Ectodermal cell (in vitro differentiated cells): ENCODE measurements at regions not wholly inside any gene's neighbourhood (a gene's known extent, or its start where the extent isn't known, plus 50 kb on each side); places are given as distances from the start of the nearest gene placed in this dataset.

Experiments used
- H3K27ac ChIP-seq: 2 replicates; pipeline ENCODE4 v1.7.0; 2013; ENCODE audit warnings: mild to moderate bottlenecking, low read depth, low read length; ENCODE audit not compliant: insufficient read depth, poor library complexity, severe bottlenecking
- H3K27me3 ChIP-seq: 2 replicates; pipeline ENCODE4 v1.7.0; 2013; ENCODE audit warnings: mild to moderate bottlenecking, low read length; ENCODE audit not compliant: insufficient read depth, control insufficient read depth, poor library complexity, severe bottlenecking
- H3K36me3 ChIP-seq: one replicate; pipeline ENCODE4 v1.7.0; 2013; ENCODE audit warnings: low read length; ENCODE audit not compliant: control insufficient read depth, insufficient read depth
- H3K4me1 ChIP-seq: one replicate; pipeline ENCODE4 v1.7.0; 2013; ENCODE audit warnings: low read length; ENCODE audit not compliant: control insufficient read depth, insufficient read depth
- H3K4me3 ChIP-seq: 2 replicates; pipeline ENCODE4 v1.7.0; 2013; ENCODE audit warnings: low read depth, low read length, control low read depth; ENCODE audit not compliant: insufficient read depth
- H3K9me3 ChIP-seq: 2 replicates; pipeline ENCODE4 v1.7.0; 2013; ENCODE audit warnings: mild to moderate bottlenecking, low read length, moderate library complexity; ENCODE audit not compliant: control insufficient read depth
- WGBS, 2 experiments: methylation state at CpG; one replicate each; pipeline ENCODE4 v1.1.7; 2013; ENCODE audit warnings: missing lambda C conversion rate in 2 of 2; 5-methylcytosine and 5-hydroxymethylcytosine counted together

- no peaks in the 10 kb centered on the region for H3K27me3 ChIP-seq
- H3K4me1 ChIP-seq: no peaks in the 10 kb centered on the region
- H3K36me3 ChIP-seq: no peaks in the 10 kb centered on the region
- 91 to 99% methylated on average over 4 of the region's 4 CpGs for WGBS, 2 experiments
- no peak overlapping the region for H3K27ac ChIP-seq
- no peaks in the 10 kb centered on the region for H3K9me3 ChIP-seq
- H3K4me3 ChIP-seq: no peak overlapping the region
These were observed 175.1 kb upstream of the FOXQ1 start for GRCh38 chr6:1136827-1137226.

DNA sequence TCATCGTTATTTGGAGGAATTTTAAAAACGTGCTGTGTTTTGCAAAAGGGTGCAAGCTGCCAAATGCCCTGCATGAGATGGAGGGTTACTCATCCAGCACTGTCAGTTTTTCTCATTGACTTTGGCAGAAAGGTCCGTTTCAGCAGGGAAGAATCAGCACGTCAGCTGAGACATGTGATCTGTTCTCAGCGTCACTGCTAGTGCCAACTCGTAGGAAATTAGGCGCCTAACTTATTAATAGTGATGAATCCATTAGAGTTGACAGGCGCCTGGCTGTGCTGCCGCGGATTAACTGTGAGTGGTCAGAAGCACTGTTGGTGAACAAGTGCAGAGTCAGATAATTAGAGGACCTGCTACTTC lies 175.5 kb upstream of the FOXQ1 start:
- Histone ChIP-seq H3K27ac (no peak overlapping the region), H3K4me3 (no peak overlapping the region), H3K36me3 (no peaks in the 10 kb centered on the region), H3K27me3 (no peaks in the 10 kb centered on the region), H3K4me1 (peaks cover 4% of the 10 kb centered on the region), H3K9me3 (no peaks in the 10 kb centered on the region)
- WGBS, 2 experiments: 90 to 92% methylated on average over 10 of the region's 10 CpGs

- H3K4me1 ChIP-seq: peaks cover 5% of the 10 kb centered on the region
- no peak overlapping the region for H3K27ac ChIP-seq
- H3K36me3 ChIP-seq: no peaks in the 10 kb centered on the region
- H3K27me3 ChIP-seq: no peaks in the 10 kb centered on the region
- WGBS, 2 experiments: 93 to 95% methylated on average over 7 of the region's 7 CpGs
- H3K4me3 ChIP-seq: no peak overlapping the region
- no peaks in the 10 kb centered on the region for H3K9me3 ChIP-seq
These were observed 176.0 kb upstream of the FOXQ1 start for GRCh38 chr6:1135726-1136414.

- Histone ChIP-seq H3K27ac (no peak overlapping the region), H3K27me3 (no peaks in the 10 kb centered on the region), H3K36me3 (no peaks in the 10 kb centered on the region), H3K9me3 (no peaks in the 10 kb centered on the region), H3K4me3 (no peak overlapping the region), H3K4me1 (peaks cover 5% of the 10 kb centered on the region)
- WGBS, 2 experiments: 82 to 87% methylated on average over 9 of the region's 9 CpGs
These were observed 180.4 kb upstream of the FOXQ1 start for GRCh38 chr6:1131285-1132079.

GRCh38 chr6:1130709-1131108 lies 181.2 kb upstream of the FOXQ1 start:
- Histone ChIP-seq H3K27ac (no peak overlapping the region), H3K27me3 (no peaks in the 10 kb centered on the region), H3K9me3 (no peaks in the 10 kb centered on the region), H3K4me3 (no peak overlapping the region), H3K36me3 (no peaks in the 10 kb centered on the region), H3K4me1 (peaks cover 5% of the 10 kb centered on the region)
- 86 to 88% methylated on average over 7 of the region's 7 CpGs for WGBS, 2 experiments

DNA sequence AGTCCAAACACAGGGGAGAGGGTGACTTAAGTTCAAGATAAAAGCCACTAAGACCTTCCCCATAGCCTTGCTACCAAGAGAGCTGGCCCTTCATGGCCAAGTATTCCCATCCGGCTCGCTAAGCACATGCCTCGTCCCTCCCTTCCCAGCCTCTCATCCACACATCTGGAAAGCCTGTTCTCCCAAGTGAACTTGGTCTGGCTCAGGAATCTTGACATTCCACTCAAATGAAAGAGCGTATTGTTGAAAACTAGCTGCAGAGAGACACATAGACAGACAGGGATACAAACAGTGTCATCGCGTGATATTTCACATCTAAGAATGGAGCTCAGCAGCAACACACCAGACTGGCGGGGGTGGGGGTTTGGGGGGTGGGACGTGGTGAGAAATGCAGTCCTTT lies 182.8 kb upstream of the FOXQ1 start:
- Histone ChIP-seq H3K27me3 (no peaks in the 10 kb centered on the region), H3K4me1 (peaks cover 5% of the 10 kb centered on the region), H3K4me3 (no peak overlapping the region), H3K27ac (no peak overlapping the region), H3K36me3 (no peaks in the 10 kb centered on the region), H3K9me3 (no peaks in the 10 kb centered on the region)
- 92 to 95% methylated on average over 8 of the region's 8 CpGs for WGBS, 2 experiments

- H3K4me3 ChIP-seq: no peak overlapping the region
- no peaks in the 10 kb centered on the region for H3K36me3 ChIP-seq
- peaks cover 5% of the 10 kb centered on the region for H3K4me1 ChIP-seq
- WGBS, 2 experiments: 83 to 87% methylated on average over 12 of the region's 12 CpGs
- H3K27ac ChIP-seq: no peak overlapping the region
- H3K27me3 ChIP-seq: no peaks in the 10 kb centered on the region
- H3K9me3 ChIP-seq: no peaks in the 10 kb centered on the region
These were observed 184.2 kb upstream of the FOXQ1 start for GRCh38 chr6:1127597-1128288.

DNA sequence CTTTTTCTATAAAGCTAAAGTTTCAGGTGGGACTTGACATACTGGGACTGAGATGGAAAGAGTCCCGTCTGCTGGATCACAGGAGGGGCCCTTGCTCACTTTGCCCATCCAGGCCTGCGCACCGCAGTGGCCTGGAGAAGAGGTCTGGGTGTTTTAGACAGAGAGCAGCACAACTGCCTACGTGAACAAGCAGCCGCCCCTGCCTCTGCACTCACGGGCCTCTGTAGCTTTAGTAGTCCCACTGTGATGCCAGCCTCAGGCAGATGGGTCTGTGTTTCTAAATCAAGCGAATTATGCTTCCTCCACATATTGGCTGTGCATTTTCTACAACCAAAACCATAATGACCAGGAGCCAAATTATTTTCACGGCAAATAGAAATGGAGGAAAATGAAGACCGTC lies 184.8 kb upstream of the FOXQ1 start:
- Histone ChIP-seq H3K9me3 (no peaks in the 10 kb centered on the region), H3K4me3 (no peak overlapping the region), H3K36me3 (no peaks in the 10 kb centered on the region), H3K27ac (no peak overlapping the region), H3K4me1 (peaks cover 5% of the 10 kb centered on the region), H3K27me3 (no peaks in the 10 kb centered on the region)
- WGBS, 2 experiments: 92% methylated on average over 9 of the region's 9 CpGs

DNA sequence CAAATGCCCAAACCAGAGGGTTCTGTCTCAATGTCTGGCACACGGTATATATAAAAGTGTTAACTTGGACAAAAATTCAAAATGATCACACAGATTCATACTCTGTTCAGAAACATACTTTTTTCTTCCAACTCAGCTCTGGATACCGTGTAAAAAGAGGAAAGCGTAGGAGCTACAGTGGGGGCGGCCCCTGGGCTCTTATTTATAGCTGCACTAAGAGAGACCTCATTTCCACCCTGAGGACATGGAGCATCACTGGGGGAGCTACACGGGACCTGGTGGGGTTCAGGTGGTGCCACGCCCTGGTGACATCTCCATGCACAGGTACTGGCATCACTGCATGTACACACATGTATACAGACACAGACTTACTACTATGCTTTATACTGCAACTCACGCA lies 185.9 kb upstream of the FOXQ1 start:
- Histone ChIP-seq H3K4me3 (no peak overlapping the region), H3K9me3 (no peaks in the 10 kb centered on the region), H3K27ac (no peak overlapping the region), H3K36me3 (no peaks in the 10 kb centered on the region), H3K4me1 (no peaks in the 10 kb centered on the region), H3K27me3 (no peaks in the 10 kb centered on the region)
- WGBS, 2 experiments: 95 to 97% methylated on average over 7 of the region's 7 CpGs

GRCh38 chr6:1125297-1125696 lies 186.6 kb upstream of the FOXQ1 start:
- Histone ChIP-seq H3K27ac (no peak overlapping the region), H3K4me3 (no peak overlapping the region), H3K36me3 (no peaks in the 10 kb centered on the region), H3K9me3 (no peaks in the 10 kb centered on the region), H3K4me1 (no peaks in the 10 kb centered on the region), H3K27me3 (no peaks in the 10 kb centered on the region)
- WGBS, 2 experiments: 93 to 97% methylated on average over 8 of the region's 8 CpGs
